ENCODE measurements at regions not wholly inside any gene's neighbourhood (a gene's known extent, or its start where the extent isn't known, plus 50 kb on each side); places are given as distances from the start of the nearest gene placed in this dataset.
"Not testable (repeated sequence)": the region's sequence is repeated elsewhere in the genome, so short reads cannot be mapped to it uniquely, and the experiment has no call there.

GRCh38 chr5:36782612-36783011 lies 94.0 kb upstream of the NIPBL start:
- DNase-seq (ENCODE audit: low read depth): not testable (repeated sequence)

- DNase-seq (ENCODE audit: low read depth): no peak
These were observed 90.0 kb upstream of the NIPBL start for GRCh38 chr5:36786448-36787012.

GRCh38 chr5:36787365-36788093 lies 89.0 kb upstream of the NIPBL start:
- DNase-seq (ENCODE audit: low read depth): no peak

- DNase-seq (ENCODE audit: low read depth): no peak
These were observed 85.7 kb upstream of the NIPBL start for GRCh38 chr5:36790847-36791246.

GRCh38 chr5:36792560-36793180 lies 83.9 kb upstream of the NIPBL start:
- no peak for DNase-seq (ENCODE audit: low read depth)

GRCh38 chr5:36795366-36795765 lies 81.2 kb upstream of the NIPBL start:
- no peak for DNase-seq (ENCODE audit: low read depth)

GRCh38 chr5:36796155-36796554 lies 80.4 kb upstream of the NIPBL start:
- DNase-seq (ENCODE audit: low read depth): peak; percentile 26

GRCh38 chr5:36801523-36801922 lies 75.0 kb upstream of the NIPBL start:
- no peak for DNase-seq (ENCODE audit: low read depth)

- DNase-seq (ENCODE audit: low read depth): no peak
These were observed 74.4 kb upstream of the NIPBL start for GRCh38 chr5:36802187-36802586.

GRCh38 chr5:36813249-36813648 lies 63.3 kb upstream of the NIPBL start:
- DNase-seq (ENCODE audit: low read depth): not testable (repeated sequence)

- DNase-seq (ENCODE audit: low read depth): no peak
These were observed 60.7 kb upstream of the NIPBL start for GRCh38 chr5:36815871-36816270.

GRCh38 chr5:36820900-36821299 lies 55.7 kb upstream of the NIPBL start:
- peak; percentile 3 for DNase-seq (ENCODE audit: low read depth)

GRCh38 chr5:36826694-36827093 lies 49.9 kb upstream of the NIPBL start:
- DNase-seq (ENCODE audit: low read depth): no peak
